Transverse colon (tissue), 4 donors: ENCODE measurements at regions not wholly inside any gene's neighbourhood (a gene's known extent, or its start where the extent isn't known, plus 50 kb on each side); places are given as distances from the start of the nearest gene placed in this dataset.

ENCODE experiments used
- DNase-seq: peaks from one replicate; pipeline ENCODE4 v3.0.0-alpha.2; 2019
- H3K27ac ChIP-seq, 4 donors: fragments of 200-600 bp; sonication (generic); 2 replicates each; pipeline ENCODE4 v1.5.1; 2016 to 2018; ENCODE audit warnings: inconsistent platforms in 4 of 4
- H3K27me3 ChIP-seq: fragments of 200-600 bp; sonication (generic); 2 replicates; pipeline ENCODE4 v1.5.1; 2017; ENCODE audit warnings: inconsistent platforms
- H3K36me3 ChIP-seq, 4 donors: fragments of 200-600 bp; sonication (generic); 2 replicates each; pipeline ENCODE4 v1.5.1; 2017 to 2019; ENCODE audit warnings: inconsistent platforms in 4 of 4
- H3K4me1 ChIP-seq, 4 donors: fragments of 200-600 bp; sonication (generic); 2 replicates each; pipeline ENCODE4 v1.5.1; 2017 to 2020; ENCODE audit warnings: inconsistent platforms in 4 of 4
- H3K4me3 ChIP-seq, 4 donors: fragments of 200-600 bp; sonication (generic); 1 replicate in 1 of 4; 2 replicates in 3 of 4; pipeline versions ENCODE4 v1.5.1 to v1.6.1; 2017 to 2019; ENCODE audit warnings: inconsistent platforms in 4 of 4
- H3K9me3 ChIP-seq, 2 donors: fragments of 200-600 bp; sonication (generic); 2 replicates each; pipeline ENCODE4 v1.5.1; 2017 to 2019; ENCODE audit warnings: inconsistent platforms in 2 of 2
- EP300 ChIP-seq: sonication (generic); formaldehyde crosslinking; IDR thresholded peaks from one replicate; pipeline ENCODE4 v1.6.1; 2017; ENCODE audit warnings: antibody characterized with exemption, low read depth
- POLR2A ChIP-seq: fragments of 450-650 bp; IDR thresholded peaks from one replicate; pipeline ENCODE4 v1.6.1; 2016; ENCODE audit warnings: antibody characterized with exemption, mild to moderate bottlenecking, moderate library complexity
- POLR2AphosphoS5 ChIP-seq, 3 donors: sonication (generic); formaldehyde crosslinking; IDR thresholded peaks; one replicate each; pipeline ENCODE4 v1.6.1; 2016; ENCODE audit warnings: antibody characterized with exemption in 3 of 3
- WGBS, 2 donors: methylation state at CpG; one replicate each; pipeline ENCODE4 v1.1.5; 2018; ENCODE audit warnings: low coverage in 1 of 2; 5-methylcytosine and 5-hydroxymethylcytosine counted together
- in situ Hi-C, 4 donors: fragments of 200-750 bp; cut with MboI; loops; one replicate each; pipeline versions ENCODE4 v1.15.0 to v1.15.1; 2017; ENCODE audit warnings: low sequenced_read_pairs in 3 of 4, low pct_ligation_motif_present in 1 of 4, low pct_unique_long_range_greater_than_20kb in 1 of 4
- intact Hi-C: fragments of 100-400 bp; cut with DNase I; formaldehyde crosslinking; loops from one replicate; pipeline ENCODE4 v1.15.1; 2023; ENCODE audit warnings: low total_unique reads
- TF ChIP-seq, protein P1 (sequence below), 5 experiments: fragments of 200-600 bp in 3 of 5; fragments of 450-650 bp in 2 of 5; sonication (generic) in 3 of 5; IDR thresholded peaks; 1 replicate in 2 of 5; 2 replicates in 3 of 5; pipeline ENCODE4 v1.5.1; 2016 to 2017; ENCODE audit warnings: antibody characterized with exemption in 5 of 5, inconsistent platforms in 3 of 5, mild to moderate bottlenecking in 2 of 5, moderate library complexity in 1 of 5

- in situ Hi-C loops: no loop called here
- WGBS, 2 donors: 73 to 76% methylated on average over 5 to 6 of the region's 6 CpGs
Observed at GRCh38 chr15:58307313-58307961, 124.4 kb upstream of the LIPC start.

GRCh38 chr15:58308742-58309355, 122.9 kb upstream of the LIPC start:
- no peak for DNase-seq
- no peak overlapping the region for H3K27ac ChIP-seq
- no peaks in the 10 kb centered on the region for H3K36me3 ChIP-seq
- no peaks in the 10 kb centered on the region for H3K4me1 ChIP-seq
- no peaks in the 10 kb centered on the region for H3K9me3 ChIP-seq
- in situ Hi-C loops (no loop called here), intact Hi-C loops (no loop called here)
- TF ChIP-seq POLR2A (no peak), POLR2AphosphoS5 (IDR thresholded peaks at IDR 0.05) (no peak), EP300 (no peak)
- TF ChIP-seq, protein P1, sequence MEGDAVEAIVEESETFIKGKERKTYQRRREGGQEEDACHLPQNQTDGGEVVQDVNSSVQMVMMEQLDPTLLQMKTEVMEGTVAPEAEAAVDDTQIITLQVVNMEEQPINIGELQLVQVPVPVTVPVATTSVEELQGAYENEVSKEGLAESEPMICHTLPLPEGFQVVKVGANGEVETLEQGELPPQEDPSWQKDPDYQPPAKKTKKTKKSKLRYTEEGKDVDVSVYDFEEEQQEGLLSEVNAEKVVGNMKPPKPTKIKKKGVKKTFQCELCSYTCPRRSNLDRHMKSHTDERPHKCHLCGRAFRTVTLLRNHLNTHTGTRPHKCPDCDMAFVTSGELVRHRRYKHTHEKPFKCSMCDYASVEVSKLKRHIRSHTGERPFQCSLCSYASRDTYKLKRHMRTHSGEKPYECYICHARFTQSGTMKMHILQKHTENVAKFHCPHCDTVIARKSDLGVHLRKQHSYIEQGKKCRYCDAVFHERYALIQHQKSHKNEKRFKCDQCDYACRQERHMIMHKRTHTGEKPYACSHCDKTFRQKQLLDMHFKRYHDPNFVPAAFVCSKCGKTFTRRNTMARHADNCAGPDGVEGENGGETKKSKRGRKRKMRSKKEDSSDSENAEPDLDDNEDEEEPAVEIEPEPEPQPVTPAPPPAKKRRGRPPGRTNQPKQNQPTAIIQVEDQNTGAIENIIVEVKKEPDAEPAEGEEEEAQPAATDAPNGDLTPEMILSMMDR (IDR thresholded peaks at IDR 0.05): no peak
- H3K27me3 ChIP-seq: no peaks in the 10 kb centered on the region
- no peak overlapping the region for H3K4me3 ChIP-seq
- 88 to 93% methylated on average over 2 to 10 of the region's 10 CpGs for WGBS, 2 donors

More at GRCh38 chr15:58307313-58307961, 124.4 kb upstream of the LIPC start:
- Histone ChIP-seq H3K36me3 (no peaks in the 10 kb centered on the region), H3K9me3 (no peaks in the 10 kb centered on the region), H3K27ac (no peak overlapping the region), H3K4me1 (no peaks in the 10 kb centered on the region), H3K27me3 (no peaks in the 10 kb centered on the region), H3K4me3 (no peak overlapping the region)
- intact Hi-C loops: no loop called here
- DNase-seq: no peak
- TF ChIP-seq, protein P1 (IDR thresholded peaks at IDR 0.05): no peak
- no peak for TF ChIP-seq EP300
- no peak for TF ChIP-seq POLR2A
- TF ChIP-seq POLR2AphosphoS5 (IDR thresholded peaks at IDR 0.05): no peak

GRCh38 chr15:58309963-58310928, 121.5 kb upstream of the LIPC start:
- in situ Hi-C loops: no loop called here
- no peak for DNase-seq

More at GRCh38 chr15:58309963-58310928, 121.5 kb upstream of the LIPC start:
- no peaks in the 10 kb centered on the region for H3K9me3 ChIP-seq
- no peak overlapping the region for H3K27ac ChIP-seq
- H3K4me3 ChIP-seq: no peak overlapping the region
- intact Hi-C loops: no loop called here
- no peaks in the 10 kb centered on the region for H3K4me1 ChIP-seq
- TF ChIP-seq, protein P1 (IDR thresholded peaks at IDR 0.05): no peak
- TF ChIP-seq EP300 (no peak), POLR2AphosphoS5 (IDR thresholded peaks at IDR 0.05) (no peak), POLR2A (no peak)
- no peaks in the 10 kb centered on the region for H3K27me3 ChIP-seq
- 87 to 96% methylated on average over 7 to 20 of the region's 20 CpGs for WGBS, 2 donors
- no peaks in the 10 kb centered on the region for H3K36me3 ChIP-seq
